IMR-90 (cell line): ENCODE measurements at regions not wholly inside any gene's neighbourhood (a gene's known extent, or its start where the extent isn't known, plus 50 kb on each side); places are given as distances from the start of the nearest gene placed in this dataset.

Source experiments
- ATAC-seq: fragments of 200-7000 bp; cut with Tn5 transposase; 2 replicates; pipeline ENCODE4 v1.9.1; 2020; ENCODE audit warnings: low read depth, mild to moderate bottlenecking, moderate library complexity
- BruUV-seq: library from RNA; stranded (reverse); fragments of 400-500 nt; replicated peaks from 2 replicates; lab custom pipeline; 2021; lab: Mats Ljungman, UMichigan
- CTCF ChIA-PET: fragments of 300-600 bp; formaldehyde crosslinking; extraction: SDS; loops from one replicate; lab custom pipeline; 2021; ENCODE audit warnings: antibody characterized with exemption; lab: Yijun Ruan, JAX
- POLR2A ChIA-PET: fragments of 300-600 bp; sonication (Branson Sonifier 250); formaldehyde crosslinking; loops from one replicate; lab custom pipeline; 2022; ENCODE audit warnings: antibody characterized with exemption; ENCODE audit not compliant: unreplicated experiment; lab: Charles Lee
- DNase-seq: peaks from one replicate; pipeline ENCODE4 v3.0.0; 2013
- H2AFZ ChIP-seq: replicated peaks from 2 replicates; pipeline ENCODE3; 2013; ENCODE audit warnings: low read length, mild to moderate bottlenecking; ENCODE audit not compliant: poor library complexity
- H2AK5ac ChIP-seq: 2 replicates; pipeline ENCODE4 v1.6.1; 2013; ENCODE audit warnings: low read depth, low read length, inconsistent platforms
- H2AK9ac ChIP-seq: replicated peaks from 2 replicates; pipeline ENCODE3; 2013; ENCODE audit warnings: mild to moderate bottlenecking, low read depth, low read length, moderate library complexity; ENCODE audit not compliant: poor library complexity
- H2BK120ac ChIP-seq: 2 replicates; pipeline ENCODE4 v1.6.1; 2013; ENCODE audit warnings: low read depth, low read length, inconsistent platforms
- H2BK15ac ChIP-seq: 3 replicates; pipeline ENCODE4 v1.6.1; 2013; ENCODE audit warnings: low read depth, low read length, inconsistent platforms
- H2BK20ac ChIP-seq: 2 replicates; pipeline ENCODE4 v1.6.1; 2013; ENCODE audit warnings: low read depth, mild to moderate bottlenecking, inconsistent platforms, low read length, moderate library complexity
- H2BK5ac ChIP-seq: 2 replicates; pipeline ENCODE4 v1.6.1; 2013; ENCODE audit warnings: mild to moderate bottlenecking, low read depth, low read length, inconsistent platforms; ENCODE audit not compliant: poor library complexity, severe bottlenecking
- H3K14ac ChIP-seq: replicated peaks from 2 replicates; pipeline ENCODE4 v1.6.1; 2013; ENCODE audit warnings: low read depth, low read length, inconsistent platforms
- H3K18ac ChIP-seq: 2 replicates; pipeline ENCODE4 v1.6.1; 2013; ENCODE audit warnings: low read depth, low read length, control low read depth
- H3K23ac ChIP-seq: 2 replicates; pipeline ENCODE4 v1.6.1; 2013; ENCODE audit warnings: low read depth, low read length, inconsistent platforms
- H3K27ac ChIP-seq: 2 replicates; pipeline ENCODE4 v1.5.1; 2013; ENCODE audit warnings: mild to moderate bottlenecking, control low read depth, low read length; ENCODE audit not compliant: insufficient read depth
- H3K27me3 ChIP-seq: 2 replicates; pipeline ENCODE4 v1.6.1; 2013; ENCODE audit warnings: low read length; ENCODE audit not compliant: control insufficient read depth, insufficient read depth
- H3K36me3 ChIP-seq: 2 replicates; pipeline ENCODE4 v1.6.1; 2013; ENCODE audit warnings: low read length, mixed read lengths; ENCODE audit not compliant: control insufficient read depth, insufficient read depth
- H3K4ac ChIP-seq: 2 replicates; pipeline ENCODE4 v1.6.1; 2013; ENCODE audit warnings: low read depth, low read length, inconsistent platforms
- H3K4me1 ChIP-seq: 2 replicates; pipeline ENCODE4 v1.6.1; 2013; ENCODE audit warnings: low read length, mixed read lengths; ENCODE audit not compliant: control insufficient read depth, insufficient read depth
- H3K4me2 ChIP-seq: 2 replicates; pipeline ENCODE4 v1.6.1; 2013; ENCODE audit warnings: low read depth, mild to moderate bottlenecking, control low read depth, low read length, moderate library complexity
- H3K4me3 ChIP-seq: 2 replicates; pipeline ENCODE4 v1.5.1; 2013; ENCODE audit warnings: low read depth, mild to moderate bottlenecking, control low read depth, low read length, moderate library complexity; ENCODE audit not compliant: insufficient read depth
- H3K56ac ChIP-seq: 2 replicates; pipeline ENCODE4 v1.6.1; 2013; ENCODE audit warnings: low read length, inconsistent platforms; ENCODE audit not compliant: insufficient read depth; ENCODE audit errors: extremely low read depth
- H3K79me1 ChIP-seq, 2 experiments: 2 replicates each; pipeline ENCODE4 v1.6.1; 2013; ENCODE audit warnings: low read length in 2 of 2, inconsistent platforms in 1 of 2, low read depth in 1 of 2
- H3K9ac ChIP-seq: 2 replicates; pipeline ENCODE4 v1.6.1; 2013; ENCODE audit warnings: low read depth, low read length, control low read depth
- H3K9me1 ChIP-seq: 2 replicates; pipeline ENCODE4 v1.6.1; 2013; ENCODE audit warnings: low read length, inconsistent platforms; ENCODE audit not compliant: insufficient read depth
- H3K9me3 ChIP-seq: 2 replicates; pipeline ENCODE4 v1.6.1; 2013; ENCODE audit warnings: low read length; ENCODE audit not compliant: control insufficient read depth, insufficient read depth
- H4K20me1 ChIP-seq: 2 replicates; pipeline ENCODE4 v1.6.1; 2013; ENCODE audit warnings: low read length, inconsistent platforms; ENCODE audit not compliant: insufficient read depth
- H4K5ac ChIP-seq: 2 replicates; pipeline ENCODE4 v1.6.1; 2013; ENCODE audit warnings: mild to moderate bottlenecking, low read depth, low read length, control low read depth
- H4K8ac ChIP-seq, 2 experiments: 2 replicates each; pipeline ENCODE4 v1.6.1; 2013; ENCODE audit warnings: low read depth in 2 of 2, low read length in 2 of 2, control low read depth in 1 of 2, inconsistent platforms in 1 of 2
- H4K91ac ChIP-seq: 2 replicates; pipeline ENCODE4 v1.6.1; 2013; ENCODE audit warnings: low read depth, low read length, inconsistent platforms; ENCODE audit not compliant: insufficient read depth
- CEBPB ChIP-seq: IDR thresholded peaks from 2 replicates; pipeline ENCODE4 v1.6.1; 2012; ENCODE audit warnings: low read depth, low read length, improper control_type of control experiment
- CHD1 ChIP-seq: IDR thresholded peaks from 2 replicates; pipeline ENCODE4 v1.6.1; 2012; ENCODE audit warnings: low read depth, low read length, improper control_type of control experiment
- FOS ChIP-seq: fragments of 150-350 bp; IDR thresholded peaks from 2 replicates; pipeline ENCODE4 v1.6.1; 2016; ENCODE audit warnings: low read depth, low read length
- WGBS, 2 experiments: methylation state at CpG; one replicate each; pipeline versions ENCODE4 v1.1.5 to v1.1.7; 2013; ENCODE audit warnings: missing lambda C conversion rate in 2 of 2; ENCODE audit not compliant: insufficient read length in 1 of 2; ENCODE audit errors: extremely low coverage in 2 of 2; 5-methylcytosine and 5-hydroxymethylcytosine counted together
- dilution Hi-C: fragments of 300-500 bp; cut with HindIII; formaldehyde crosslinking; loops from one replicate; pipeline ENCODE4 v1.14.3; 2018; ENCODE audit warnings: low sequenced_read_pairs; ENCODE audit not compliant: unreplicated experiment
- in situ Hi-C: fragments of 300-500 bp; cut with MboI; formaldehyde crosslinking; loops from 3 replicates; pipeline ENCODE4 v1.14.3; 2019; ENCODE audit warnings: low sequenced_read_pairs, inconsistent platforms, mixed read lengths
- intact Hi-C: fragments of 100-400 bp; cut with micrococcal nuclease; formaldehyde crosslinking; loops from 2 replicates; pipeline ENCODE4 v1.10.0; 2022

- in situ Hi-C loops = no loop called here
- peak; percentile 80 for ATAC-seq
These were observed 908.6 kb upstream of the MDGA2 start for GRCh38 chr14:48584031-48584430.

More at GRCh38 chr14:48584031-48584430, 908.6 kb upstream of the MDGA2 start:
- CTCF ChIA-PET = no interaction called here
- Histone ChIP-seq H3K27ac (no peak overlapping the region), H3K14ac (no peak overlapping the region), H3K4ac (no peak overlapping the region), H3K56ac (no peak overlapping the region), H2AK9ac (no peak overlapping the region), H3K4me2 (no peak overlapping the region), H3K79me1 (no peaks in the 10 kb centered on the region), H4K20me1 (no peaks in the 10 kb centered on the region), H4K5ac (no peak overlapping the region), H4K91ac (no peak overlapping the region), H3K36me3 (no peaks in the 10 kb centered on the region), H3K4me3 (no peak overlapping the region), H2BK5ac (peak overlapping the region; percentile 67), H3K9me1 (no peaks in the 10 kb centered on the region), H2AFZ (no peak overlapping the region), H3K23ac (no peak overlapping the region), H3K27me3 (no peaks in the 10 kb centered on the region), H3K9me3 (no peaks in the 10 kb centered on the region), H2AK5ac (no peak overlapping the region), H3K9ac (no peak overlapping the region), H2BK20ac (no peak overlapping the region), H3K18ac (no peak overlapping the region), H4K8ac (no peak overlapping the region; a peak in 1 of 4 replicates), H2BK15ac (no peak overlapping the region), H3K4me1 (no peaks in the 10 kb centered on the region), H2BK120ac (no peak overlapping the region)
- intact Hi-C loops (no loop called here), dilution Hi-C loops (no loop called here)
- POLR2A ChIA-PET = interaction anchor here (0.5 kb wide), 1 partner anchor 129 kb away, joined by 3 read pairs; no protein-coding TSS in a partner anchor
- no TSS peak for BruUV-seq
- DNase-seq = peak; percentile 88
- WGBS, 2 experiments = 0% methylated on average over 1 of the region's 2 CpGs; no CpG with 5 or more reads in 1 of the 2 experiments
- TF ChIP-seq FOS (no peak), CHD1 (no peak), CEBPB (peak; percentile 61; the same call in 1 of the 2 replicates)
